Neural crest cell (in vitro differentiated cells): ENCODE measurements at regions not wholly inside any gene's neighbourhood (a gene's known extent, or its start where the extent isn't known, plus 50 kb on each side); places are given as distances from the start of the nearest gene placed in this dataset.

Experiments
- DNase-seq: peaks from one replicate; pipeline ENCODE4 v3.0.0; 2021; ENCODE audit warnings: low read depth, mixed read lengths, low spot score
- H3K27ac Mint-ChIP-seq: one replicate; pipeline ENCODE4 v1.8.0; 2021; ENCODE audit warnings: mild to moderate bottlenecking, mixed read lengths; ENCODE audit not compliant: unreplicated experiment
- H3K27me3 Mint-ChIP-seq: 2 replicates; pipeline ENCODE4 v1.8.0; 2021; ENCODE audit warnings: low read depth, mild to moderate bottlenecking, mixed read lengths
- H3K36me3 Mint-ChIP-seq: 2 replicates; pipeline ENCODE4 v1.8.0; 2021; ENCODE audit warnings: low read depth, mild to moderate bottlenecking, mixed read lengths
- H3K4me1 Mint-ChIP-seq: 2 replicates; pipeline ENCODE4 v1.8.0; 2021; ENCODE audit warnings: mixed read lengths
- H3K4me3 Mint-ChIP-seq: one replicate; pipeline ENCODE4 v1.8.0; 2021; ENCODE audit warnings: mild to moderate bottlenecking, mixed read lengths
- H3K9me3 Mint-ChIP-seq: 2 replicates; pipeline ENCODE4 v1.8.0; 2021; ENCODE audit warnings: mixed read lengths
- CTCF ChIP-seq: fragments of 200-600 bp; sonication (generic); conservative IDR thresholded peaks from 2 replicates; pipeline ENCODE4 v1.5.0; 2021; ENCODE audit warnings: antibody characterized with exemption, mild to moderate bottlenecking

GRCh38 chr5:133698259-133698554 lies 85.9 kb upstream of the FSTL4 start:
- H3K4me3 Mint-ChIP-seq: no peak overlapping the region
- no peaks in the 10 kb centered on the region for H3K9me3 Mint-ChIP-seq
- no peak for TF ChIP-seq CTCF
- H3K27me3 Mint-ChIP-seq: peaks cover 5% of the 10 kb centered on the region
- H3K4me1 Mint-ChIP-seq: no peaks in the 10 kb centered on the region
- no peak overlapping the region for H3K27ac Mint-ChIP-seq
- H3K36me3 Mint-ChIP-seq: peaks cover 3% of the 10 kb centered on the region
- no peak for DNase-seq

GRCh38 chr5:133697536-133698258 lies 85.4 kb upstream of the FSTL4 start:
- H3K9me3 Mint-ChIP-seq: no peaks in the 10 kb centered on the region
- H3K4me3 Mint-ChIP-seq: no peak overlapping the region
- no peaks in the 10 kb centered on the region for H3K4me1 Mint-ChIP-seq
- no peak for TF ChIP-seq CTCF
- no peak for DNase-seq
- peaks cover 3% of the 10 kb centered on the region for H3K36me3 Mint-ChIP-seq
- peaks cover 8% of the 10 kb centered on the region for H3K27me3 Mint-ChIP-seq
- no peak overlapping the region for H3K27ac Mint-ChIP-seq

GRCh38 chr5:133696782-133697507 lies 84.6 kb upstream of the FSTL4 start:
- H3K36me3 Mint-ChIP-seq: peaks cover 3% of the 10 kb centered on the region
- H3K9me3 Mint-ChIP-seq: no peaks in the 10 kb centered on the region
- peaks cover 13% of the 10 kb centered on the region for H3K27me3 Mint-ChIP-seq
- DNase-seq: no peak
- H3K4me3 Mint-ChIP-seq: no peak overlapping the region
- TF ChIP-seq CTCF: no peak
- no peaks in the 10 kb centered on the region for H3K4me1 Mint-ChIP-seq
- H3K27ac Mint-ChIP-seq: no peak overlapping the region

GRCh38 chr5:133696006-133696584 lies 83.8 kb upstream of the FSTL4 start:
- no peak overlapping the region for H3K4me3 Mint-ChIP-seq
- no peaks in the 10 kb centered on the region for H3K9me3 Mint-ChIP-seq
- DNase-seq: no peak
- peak overlapping the region; percentile 85 for H3K27ac Mint-ChIP-seq
- no peaks in the 10 kb centered on the region for H3K4me1 Mint-ChIP-seq
- H3K27me3 Mint-ChIP-seq: peaks cover 17% of the 10 kb centered on the region
- TF ChIP-seq CTCF: no peak
- peaks cover 3% of the 10 kb centered on the region for H3K36me3 Mint-ChIP-seq

GRCh38 chr5:133694181-133694831 lies 82.0 kb upstream of the FSTL4 start:
- Mint-ChIP-seq H3K27ac (no peak overlapping the region), H3K4me1 (no peaks in the 10 kb centered on the region), H3K9me3 (no peaks in the 10 kb centered on the region), H3K36me3 (no peaks in the 10 kb centered on the region), H3K27me3 (peaks cover 25% of the 10 kb centered on the region), H3K4me3 (no peak overlapping the region)
- TF ChIP-seq CTCF: no peak
- DNase-seq: no peak
